Muscle layer of duodenum (tissue), 2 donors: ENCODE measurements at regions not wholly inside any gene's neighbourhood (a gene's known extent, or its start where the extent isn't known, plus 50 kb on each side); places are given as distances from the start of the nearest gene placed in this dataset.

ENCODE experiments used
- H3K27ac ChIP-seq: one replicate; pipeline ENCODE4 v1.7.0; 2013; ENCODE audit warnings: mild to moderate bottlenecking, low read length
- H3K27me3 ChIP-seq: one replicate; pipeline ENCODE4 v1.7.0; 2013; ENCODE audit warnings: low read depth, mild to moderate bottlenecking, control low read depth, low read length
- H3K36me3 ChIP-seq, 2 donors: one replicate each; pipeline ENCODE4 v1.7.0; 2013; ENCODE audit warnings: low read length in 2 of 2, control low read depth in 1 of 2, mild to moderate bottlenecking in 1 of 2; ENCODE audit not compliant: insufficient read depth in 2 of 2, control insufficient read depth in 1 of 2
- H3K4me1 ChIP-seq, 2 donors: one replicate each; pipeline ENCODE4 v1.7.0; 2013; ENCODE audit warnings: low read length in 2 of 2, mild to moderate bottlenecking in 2 of 2, control low read depth in 1 of 2, moderate library complexity in 1 of 2; ENCODE audit not compliant: insufficient read depth in 2 of 2, control insufficient read depth in 1 of 2
- H3K4me3 ChIP-seq, 2 donors: one replicate each; pipeline ENCODE4 v1.7.0; 2013; ENCODE audit warnings: low read length in 2 of 2, low read depth in 1 of 2, mild to moderate bottlenecking in 1 of 2
- H3K9me3 ChIP-seq, 2 donors: one replicate each; pipeline ENCODE4 v1.7.0; 2013; ENCODE audit warnings: low read length in 2 of 2, control low read depth in 1 of 2, mild to moderate bottlenecking in 1 of 2; ENCODE audit not compliant: control insufficient read depth in 1 of 2
- donor health status: healthy.

- peaks cover 0 to 3% of the 10 kb centered on the region in 2 donors for H3K4me1 ChIP-seq
- no peaks in the 10 kb centered on the region for H3K36me3 ChIP-seq
- no peaks in the 10 kb centered on the region for H3K27me3 ChIP-seq
- no peak overlapping the region for H3K4me3 ChIP-seq
- no peak overlapping the region for H3K27ac ChIP-seq
- no peaks in the 10 kb centered on the region for H3K9me3 ChIP-seq
Observed at GRCh38 chr1:199182186-199182843, 543.5 kb downstream of the PTPRC start.

GRCh38 chr1:199184180-199184579 lies 545.3 kb downstream of the PTPRC start:
- Histone ChIP-seq H3K27ac (no peak overlapping the region), H3K36me3 (no peaks in the 10 kb centered on the region), H3K9me3 (no peaks in the 10 kb centered on the region), H3K4me3 (no peak overlapping the region), H3K27me3 (no peaks in the 10 kb centered on the region), H3K4me1 (peaks cover 0 to 3% of the 10 kb centered on the region in 2 donors)

GRCh38 chr1:199194862-199195261 lies 556.0 kb downstream of the PTPRC start:
- Histone ChIP-seq H3K9me3 (no peaks in the 10 kb centered on the region), H3K4me1 (no peaks in the 10 kb centered on the region), H3K4me3 (no peak overlapping the region), H3K27ac (no peak overlapping the region), H3K36me3 (no peaks in the 10 kb centered on the region), H3K27me3 (no peaks in the 10 kb centered on the region)

- no peak overlapping the region for H3K27ac ChIP-seq
- H3K27me3 ChIP-seq: no peaks in the 10 kb centered on the region
- H3K36me3 ChIP-seq: no peaks in the 10 kb centered on the region
- H3K9me3 ChIP-seq: no peaks in the 10 kb centered on the region
- no peak overlapping the region for H3K4me3 ChIP-seq
- H3K4me1 ChIP-seq: no peaks in the 10 kb centered on the region
Observed at GRCh38 chr1:199197695-199198094, 558.9 kb downstream of the PTPRC start.

GRCh38 chr1:199202331-199202730 lies 563.5 kb downstream of the PTPRC start:
- H3K27ac ChIP-seq: no peak overlapping the region
- no peaks in the 10 kb centered on the region for H3K9me3 ChIP-seq
- H3K36me3 ChIP-seq: no peaks in the 10 kb centered on the region
- H3K4me1 ChIP-seq: no peaks in the 10 kb centered on the region
- no peaks in the 10 kb centered on the region for H3K27me3 ChIP-seq
- no peak overlapping the region for H3K4me3 ChIP-seq

GRCh38 chr1:199204231-199204630 lies 565.4 kb downstream of the PTPRC start:
- Histone ChIP-seq H3K27me3 (no peaks in the 10 kb centered on the region), H3K27ac (no peak overlapping the region), H3K4me1 (no peaks in the 10 kb centered on the region), H3K36me3 (no peaks in the 10 kb centered on the region), H3K9me3 (no peaks in the 10 kb centered on the region), H3K4me3 (no peak overlapping the region)

GRCh38 chr1:199205740-199206441 lies 567.1 kb downstream of the PTPRC start:
- Histone ChIP-seq H3K27ac (no peak overlapping the region), H3K27me3 (no peaks in the 10 kb centered on the region), H3K4me3 (no peak overlapping the region), H3K36me3 (no peaks in the 10 kb centered on the region), H3K9me3 (no peaks in the 10 kb centered on the region), H3K4me1 (no peaks in the 10 kb centered on the region)

- H3K36me3 ChIP-seq: no peaks in the 10 kb centered on the region
- no peaks in the 10 kb centered on the region for H3K4me1 ChIP-seq
- no peak overlapping the region for H3K4me3 ChIP-seq
- no peak overlapping the region for H3K27ac ChIP-seq
- H3K27me3 ChIP-seq: no peaks in the 10 kb centered on the region
- H3K9me3 ChIP-seq: no peaks in the 10 kb centered on the region
Observed at GRCh38 chr1:199208847-199209246, 570.0 kb downstream of the PTPRC start.

GRCh38 chr1:199218065-199218464 lies 579.2 kb downstream of the PTPRC start:
- Histone ChIP-seq H3K4me1 (no peaks in the 10 kb centered on the region), H3K9me3 (no peaks in the 10 kb centered on the region), H3K27ac (no peak overlapping the region), H3K27me3 (no peaks in the 10 kb centered on the region), H3K4me3 (no peak overlapping the region), H3K36me3 (no peaks in the 10 kb centered on the region)

- H3K9me3 ChIP-seq: no peaks in the 10 kb centered on the region
- no peaks in the 10 kb centered on the region for H3K4me1 ChIP-seq
- H3K27ac ChIP-seq: no peak overlapping the region
- H3K36me3 ChIP-seq: no peaks in the 10 kb centered on the region
- no peaks in the 10 kb centered on the region for H3K27me3 ChIP-seq
- no peak overlapping the region for H3K4me3 ChIP-seq
Observed at GRCh38 chr1:199218533-199218932, 579.7 kb downstream of the PTPRC start.

GRCh38 chr1:199220031-199220430 lies 581.2 kb downstream of the PTPRC start:
- Histone ChIP-seq H3K36me3 (no peaks in the 10 kb centered on the region), H3K27ac (no peak overlapping the region), H3K4me1 (no peaks in the 10 kb centered on the region), H3K27me3 (no peaks in the 10 kb centered on the region), H3K9me3 (no peaks in the 10 kb centered on the region), H3K4me3 (no peak overlapping the region)
